IPS-NIHi11 (cell line): ENCODE measurements at regions not wholly inside any gene's neighbourhood (a gene's known extent, or its start where the extent isn't known, plus 50 kb on each side); places are given as distances from the start of the nearest gene placed in this dataset.

Source experiments
- DNase-seq: peaks from one replicate; pipeline ENCODE4 v3.0.0; 2012; ENCODE audit warnings: mixed read lengths, low spot score

DNA sequence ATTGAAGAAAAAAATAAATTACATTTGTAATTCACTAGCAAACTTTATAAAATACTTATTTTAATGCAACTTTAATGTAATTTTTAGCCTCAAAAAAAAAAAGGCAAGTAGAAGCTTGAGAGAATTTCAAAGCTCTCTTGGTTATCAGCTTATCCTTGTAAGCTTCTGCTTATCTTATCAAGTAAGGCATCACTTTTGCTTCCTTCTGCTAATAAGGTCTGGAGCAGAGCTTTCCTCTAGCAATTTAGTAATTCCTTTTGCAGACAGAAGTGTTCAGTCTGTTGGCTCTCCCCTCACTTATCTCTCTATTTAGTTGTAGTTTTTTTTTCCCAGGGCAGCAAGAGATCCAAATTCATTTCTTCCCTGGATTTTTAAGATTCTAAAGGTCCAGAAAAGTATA, 525.0 kb downstream of the ISL1 start:
- DNase-seq = no peak

DNA sequence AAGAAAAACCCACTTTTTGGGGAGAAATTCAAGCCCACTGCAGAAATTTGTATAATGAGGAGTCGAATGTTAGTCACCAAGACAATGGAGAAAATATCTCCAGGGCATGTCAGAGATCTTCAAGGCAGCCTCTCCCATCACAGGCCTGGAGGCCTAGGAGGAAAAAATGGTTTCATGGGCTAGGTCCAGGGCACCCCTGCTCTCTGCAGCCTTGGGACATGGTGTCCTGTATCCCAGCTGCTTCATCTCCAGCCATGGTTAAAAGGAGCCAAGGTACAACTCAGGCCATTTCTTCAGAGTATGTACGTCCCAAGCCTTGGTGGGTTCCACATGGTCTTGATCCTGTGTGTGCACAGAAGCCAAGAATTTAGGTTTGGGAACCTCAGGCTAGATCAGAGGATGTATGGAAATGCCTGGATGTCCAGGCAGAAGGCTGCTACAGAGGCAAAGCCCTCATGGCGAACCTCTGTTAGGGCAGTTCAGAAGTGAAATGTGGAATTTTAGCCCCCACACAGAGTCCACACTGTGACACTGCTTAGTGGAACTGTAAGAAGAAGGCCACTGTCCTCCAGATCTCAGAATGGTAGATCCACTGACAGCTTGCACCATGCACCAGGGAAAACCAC, 561.4 kb downstream of the ISL1 start:
- no peak for DNase-seq

DNA sequence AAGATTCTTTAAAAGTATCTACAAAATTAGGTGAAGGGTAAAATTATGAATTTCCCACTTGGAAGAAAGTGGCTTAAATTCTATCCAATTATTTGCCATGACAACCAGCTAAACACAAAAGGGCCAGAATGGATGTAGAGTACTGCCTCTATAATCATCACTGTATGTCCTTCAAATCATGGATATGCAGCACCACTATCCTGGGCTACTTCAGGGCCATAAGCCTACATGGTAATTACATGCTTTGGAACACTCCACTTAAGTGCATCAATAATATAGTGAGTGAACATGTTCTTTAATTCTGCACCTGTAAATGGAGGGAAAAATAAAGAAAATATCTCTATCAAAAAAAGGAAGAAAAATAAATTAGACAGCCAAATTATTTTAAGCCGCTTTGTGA, 575.2 kb downstream of the ISL1 start:
- no peak for DNase-seq

DNA sequence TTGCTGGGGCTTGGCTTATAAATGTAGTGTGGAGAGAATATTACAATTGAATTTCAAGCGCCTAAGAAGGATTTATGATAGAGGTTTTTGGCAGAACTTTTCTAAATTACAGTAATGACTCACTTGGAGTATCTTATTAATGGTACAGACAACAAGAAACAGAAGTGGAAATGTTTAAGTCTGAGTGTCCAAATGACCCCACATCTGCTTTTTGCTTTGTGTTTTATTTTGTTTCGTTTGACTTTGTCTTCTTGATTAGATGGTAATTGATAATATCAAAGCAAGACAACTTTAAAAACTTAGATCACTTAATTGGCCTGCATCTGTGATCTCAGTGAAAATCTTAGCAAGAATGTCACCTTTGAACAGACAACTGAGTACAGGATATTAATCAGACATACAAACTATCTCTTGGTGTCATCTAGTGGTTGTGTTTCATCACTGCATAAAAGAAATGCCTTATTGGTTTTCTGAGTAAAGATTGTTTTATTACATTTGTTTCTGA, 577.4 kb downstream of the ISL1 start:
- DNase-seq = no peak

DNA sequence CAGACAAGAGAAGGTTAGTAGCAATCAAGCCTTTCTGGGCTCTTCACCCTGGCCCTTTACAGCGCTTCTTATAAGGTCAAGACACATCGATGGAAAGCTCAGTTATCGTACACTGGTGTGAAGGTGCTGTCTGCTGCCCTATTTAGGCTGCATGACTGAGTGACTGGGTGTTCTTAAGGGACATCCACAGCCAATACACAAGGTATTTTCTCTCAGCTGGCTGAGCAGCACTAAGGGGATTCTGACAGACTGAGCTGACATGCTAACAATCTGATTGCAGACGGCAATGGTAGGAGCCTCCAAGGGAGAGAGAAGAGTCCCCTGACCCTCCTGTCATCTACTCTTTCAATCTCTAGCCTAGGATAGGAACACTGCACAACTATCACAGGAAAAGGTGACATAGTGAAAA, 577.9 kb downstream of the ISL1 start:
- no peak for DNase-seq

DNA sequence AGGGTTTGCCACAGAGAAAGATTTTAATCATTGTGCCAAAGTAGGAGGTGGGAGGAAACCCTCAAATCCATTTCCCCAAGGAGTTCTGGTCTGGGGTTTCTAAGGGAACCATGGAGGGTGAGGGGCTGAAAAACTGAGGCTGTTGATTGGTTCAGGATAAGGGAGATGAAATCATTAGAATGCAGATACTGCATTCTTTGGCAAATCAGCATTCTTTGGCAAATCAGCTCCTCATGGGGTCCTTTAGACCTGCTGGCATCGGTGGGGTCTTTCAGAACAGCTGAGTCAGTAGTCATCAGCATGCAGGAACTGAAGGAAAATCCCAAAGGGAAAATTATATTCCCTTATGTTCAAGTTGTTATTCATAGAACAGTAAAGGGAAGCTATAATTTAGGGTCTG, 585.5 kb downstream of the ISL1 start:
- peak; percentile 11 for DNase-seq

DNA sequence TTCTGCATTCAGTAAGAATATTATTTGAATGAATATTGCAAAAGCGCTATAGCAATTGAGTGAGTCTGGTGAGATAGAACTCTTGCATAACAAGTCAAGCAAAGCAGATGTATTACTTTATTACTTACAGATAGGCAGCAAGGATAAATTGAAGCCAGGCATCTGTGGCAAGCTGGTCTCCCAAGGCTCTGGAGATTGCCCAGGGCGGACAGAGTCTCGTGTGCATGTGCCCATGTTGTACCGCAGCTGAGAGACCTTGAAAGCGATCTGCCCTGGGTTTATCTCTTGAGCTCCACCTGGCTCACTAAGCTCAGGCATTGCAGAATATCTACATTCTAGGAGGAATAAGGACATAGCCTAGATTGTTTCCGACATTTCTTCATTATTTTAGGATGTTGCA, 591.6 kb downstream of the ISL1 start:
- no peak for DNase-seq

DNA sequence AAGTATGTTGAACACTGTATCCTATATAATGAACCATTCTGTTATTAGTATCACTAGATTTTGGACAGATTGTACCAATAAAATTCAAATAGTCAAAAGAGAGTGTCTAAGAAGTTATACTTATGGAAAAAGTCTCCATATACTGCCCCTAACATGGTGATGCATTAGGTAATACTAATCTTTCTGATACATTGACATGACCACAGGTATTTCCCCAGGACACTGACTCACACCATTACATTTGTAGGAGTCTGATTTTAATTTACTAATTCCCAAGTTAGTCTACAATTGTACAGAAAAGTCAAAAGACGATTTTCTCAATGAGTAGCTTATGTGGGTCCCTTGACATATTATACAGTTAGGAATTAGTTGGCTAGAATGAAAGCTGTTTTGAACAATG, 593.8 kb downstream of the ISL1 start:
- DNase-seq = no peak

DNA sequence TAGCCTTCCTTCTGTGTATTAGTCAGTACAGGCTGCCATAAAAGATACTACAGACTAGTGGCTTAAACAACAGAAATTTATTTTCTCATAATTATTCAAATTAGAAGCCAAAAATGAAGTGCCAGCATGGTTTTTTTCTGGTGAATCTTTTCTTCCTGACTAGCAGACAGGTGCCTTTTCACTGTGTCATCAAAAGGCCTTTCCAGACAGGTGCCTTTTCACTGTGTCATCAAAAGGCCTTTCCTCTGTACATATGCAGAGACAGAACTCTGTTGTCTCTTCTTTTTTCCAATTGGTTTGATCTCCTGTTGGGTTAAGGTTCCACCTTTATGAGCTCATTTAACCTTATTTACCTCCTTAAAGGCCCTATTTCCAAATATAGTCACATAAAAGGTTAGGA, 599.9 kb downstream of the ISL1 start:
- DNase-seq = no peak

DNA sequence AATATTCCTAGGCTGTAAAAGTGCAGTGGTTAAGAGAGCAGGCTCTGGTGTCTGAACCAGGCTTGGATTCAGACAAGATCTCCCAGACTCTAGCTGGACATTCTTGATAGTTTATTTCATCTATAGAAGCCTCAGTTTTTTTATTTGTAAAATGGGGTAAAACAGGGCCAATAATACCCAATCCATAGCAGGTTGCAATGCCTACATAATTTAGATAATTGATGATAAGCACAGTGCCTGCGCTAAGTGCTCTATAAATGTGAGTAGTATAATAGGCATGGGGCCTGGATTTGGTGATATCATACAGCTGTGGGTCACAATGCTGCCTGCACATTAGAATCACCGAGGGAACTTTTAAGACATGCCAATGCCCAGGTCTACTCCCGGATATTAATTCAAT, 603.5 kb downstream of the ISL1 start:
- DNase-seq = no peak

DNA sequence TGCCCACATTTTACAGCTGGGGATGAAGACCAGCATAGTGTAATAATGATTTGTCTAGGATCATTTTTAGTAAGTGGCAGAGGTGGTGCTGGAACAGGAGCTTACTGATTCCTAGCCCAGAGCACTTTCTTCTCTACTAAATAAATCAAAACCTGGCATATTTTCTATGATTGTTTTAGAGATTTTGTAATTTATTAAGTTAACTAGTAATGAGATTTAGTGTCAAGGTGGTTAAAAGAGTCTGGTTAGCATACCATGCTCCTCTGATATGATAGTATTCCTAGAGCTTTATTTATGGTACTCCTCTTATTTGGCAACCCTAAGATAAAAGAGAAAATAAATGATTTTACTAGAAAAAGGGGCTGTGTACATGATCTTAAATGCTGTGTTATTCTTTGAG, 604.0 kb downstream of the ISL1 start:
- DNase-seq = no peak

DNA sequence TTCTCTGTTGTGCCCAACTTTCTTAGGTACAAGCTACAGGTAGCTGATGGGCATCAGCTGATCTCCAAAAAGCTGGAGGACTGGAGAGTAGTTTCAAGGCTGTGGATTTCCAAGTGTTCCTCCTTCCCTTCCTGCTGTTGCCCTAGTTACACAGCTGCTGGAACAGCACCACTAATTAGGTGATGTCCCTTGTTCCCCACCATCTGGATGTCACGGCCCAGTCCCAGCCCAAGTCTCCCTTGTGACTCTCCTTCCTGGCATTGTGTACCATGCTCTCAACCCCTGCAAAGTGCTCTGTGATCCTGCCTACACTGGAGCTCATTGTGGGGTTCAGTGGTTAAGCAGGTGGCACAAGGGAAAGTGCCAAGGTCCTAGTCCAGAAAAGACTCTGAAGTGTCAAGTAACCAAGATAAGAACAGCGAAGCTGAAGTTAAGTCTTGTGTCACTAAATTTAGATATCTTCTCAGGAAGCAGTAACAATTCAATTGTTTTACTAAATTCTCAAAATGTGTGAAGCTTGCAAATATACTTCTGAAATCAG, 604.5 kb downstream of the ISL1 start:
- DNase-seq = no peak

DNA sequence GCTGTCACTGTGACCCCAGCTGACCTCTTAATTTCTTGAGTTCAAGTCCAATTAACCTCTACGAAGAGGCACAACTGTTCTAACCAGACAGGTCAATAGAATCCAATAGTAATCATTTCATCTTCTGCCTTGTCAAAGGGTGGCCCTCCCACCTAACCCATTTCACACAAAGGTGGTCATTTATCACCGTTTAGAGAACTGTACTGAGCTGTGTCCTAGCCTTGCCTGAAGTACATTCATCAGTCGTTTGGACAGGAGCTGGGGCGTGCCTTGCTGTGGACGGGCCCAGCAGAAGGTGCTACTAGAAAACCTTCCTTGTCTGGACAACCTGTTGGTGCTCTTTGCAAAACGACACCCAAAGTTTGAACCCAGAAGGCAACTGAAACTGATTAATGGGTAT, 605.4 kb downstream of the ISL1 start:
- DNase-seq = no peak

DNA sequence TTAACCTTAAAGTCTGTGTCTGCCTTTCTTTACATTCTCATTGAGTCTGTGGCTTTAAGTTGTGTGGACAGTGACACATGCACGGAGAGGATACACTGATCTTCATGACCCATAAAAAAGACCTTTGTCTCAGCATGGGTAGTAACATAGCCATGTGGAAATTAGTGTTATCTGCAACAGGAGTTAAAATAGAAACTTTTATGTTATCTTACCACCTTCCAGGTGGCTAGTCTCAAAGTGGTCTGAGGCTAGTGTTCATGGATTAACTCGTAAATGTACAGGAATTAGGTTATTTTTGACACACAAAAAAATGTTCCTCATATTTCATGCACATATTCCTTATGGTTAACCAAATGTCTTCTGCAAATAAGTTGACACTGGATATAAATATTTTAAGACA, 607.0 kb downstream of the ISL1 start:
- DNase-seq = no peak

DNA sequence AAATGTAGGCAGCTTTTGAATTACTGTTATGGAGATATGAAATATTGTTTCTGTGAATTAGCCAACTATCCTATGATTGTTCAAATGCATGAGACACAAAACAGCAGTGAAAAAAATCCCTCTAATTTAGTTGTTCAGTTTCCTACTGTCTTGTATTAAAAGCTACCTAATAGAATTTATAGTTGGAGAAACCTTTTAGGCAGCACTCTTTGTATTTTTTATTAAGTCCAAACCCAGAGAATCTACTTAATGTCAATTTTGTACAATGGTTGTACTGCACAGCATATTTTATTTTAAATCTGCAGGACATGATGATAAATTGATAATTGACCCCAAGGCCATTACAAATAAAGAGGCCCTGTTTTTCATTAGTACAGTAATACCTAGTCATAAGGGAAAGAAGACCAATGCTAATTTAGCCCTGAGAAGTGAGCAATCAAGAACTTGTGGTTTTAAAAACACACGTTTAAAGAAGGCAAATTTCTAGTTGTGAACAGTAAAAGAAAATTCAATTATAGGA, 607.5 kb downstream of the ISL1 start:
- DNase-seq = no peak

DNA sequence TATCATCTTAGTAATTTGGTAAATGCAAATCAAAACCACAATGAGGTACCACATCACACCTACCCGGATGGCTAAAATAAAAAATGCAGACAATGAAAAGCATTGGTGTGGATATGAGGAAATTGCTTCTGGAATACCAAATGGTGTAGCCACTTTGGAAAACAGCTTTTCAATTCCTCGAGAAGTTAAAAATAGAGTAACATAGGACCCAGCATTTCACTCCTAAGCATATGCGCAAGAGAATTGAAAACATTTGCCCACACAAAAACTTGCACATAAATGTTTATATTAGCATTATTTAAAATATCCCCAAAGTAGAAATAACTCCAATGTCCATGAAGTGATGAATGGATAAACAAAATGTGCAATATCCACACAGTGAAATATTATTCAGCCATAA, 608.7 kb downstream of the ISL1 start:
- DNase-seq = no peak

DNA sequence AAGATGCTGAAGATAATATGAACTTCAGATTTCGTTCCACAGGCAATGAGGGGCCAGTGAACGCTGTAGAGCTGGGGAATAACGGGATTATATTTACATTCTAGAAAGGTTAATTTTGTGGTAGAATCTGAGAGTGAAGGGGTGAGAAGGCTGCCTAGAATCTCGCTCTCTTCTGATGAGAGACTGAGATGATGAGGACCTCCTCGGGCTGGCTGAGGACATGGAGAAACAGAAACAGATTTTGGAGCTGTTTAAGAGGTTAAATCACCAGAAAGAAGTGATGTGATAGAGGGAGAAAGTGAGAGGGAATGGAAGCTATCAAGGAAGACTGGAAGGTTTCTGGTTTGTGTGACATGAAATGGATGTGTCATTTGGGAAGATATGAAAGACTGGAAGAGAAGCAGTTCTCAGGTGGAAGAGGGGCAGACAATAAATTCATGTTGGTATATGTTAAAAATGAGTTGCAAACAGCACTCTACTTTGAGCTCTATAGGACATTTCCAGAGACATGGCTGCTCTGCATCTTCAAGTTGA, 612.6 kb downstream of the ISL1 start:
- no peak for DNase-seq

DNA sequence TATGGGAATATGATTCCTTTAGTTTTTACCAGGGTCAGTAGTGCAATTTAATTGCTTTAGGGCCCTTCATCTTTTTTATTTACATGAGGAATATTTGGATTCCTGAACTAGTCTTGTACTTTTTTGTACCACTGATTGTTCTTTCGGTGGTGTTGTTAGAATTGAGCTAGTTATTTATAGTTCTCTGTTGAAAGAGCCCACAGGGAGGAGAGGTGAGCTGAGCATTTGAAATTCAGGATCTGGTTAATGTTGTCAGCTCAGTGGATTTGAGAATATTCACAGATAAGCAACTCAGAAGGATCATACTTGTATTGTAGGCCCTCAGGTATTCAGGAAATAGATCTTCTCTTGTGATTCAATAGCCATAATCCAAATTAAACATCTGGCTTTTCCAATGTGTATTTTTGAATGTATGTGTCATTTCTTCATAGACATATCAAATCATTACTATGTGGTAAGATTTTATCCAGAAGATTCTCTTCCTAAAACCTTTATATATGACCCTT, 613.2 kb downstream of the ISL1 start:
- no peak for DNase-seq

DNA sequence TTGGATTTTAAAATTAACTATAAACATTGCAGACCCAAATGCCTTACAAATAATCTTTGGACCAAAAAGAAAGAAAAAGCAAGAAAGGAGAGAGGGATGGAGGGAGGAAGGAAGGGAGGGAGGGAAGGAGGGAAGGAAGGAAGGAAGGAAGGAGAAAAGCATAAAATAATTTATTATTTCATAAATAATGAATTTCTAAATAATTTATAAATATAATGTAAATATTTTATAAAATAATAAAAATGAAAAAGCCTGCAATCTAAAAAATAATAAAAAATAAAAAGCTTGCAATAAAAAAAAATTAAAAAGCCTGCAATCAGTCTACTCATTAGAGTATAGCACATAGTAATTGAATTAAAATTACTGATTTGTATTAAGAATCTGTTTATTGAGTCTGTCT, 614.3 kb downstream of the ISL1 start:
- DNase-seq = no peak

DNA sequence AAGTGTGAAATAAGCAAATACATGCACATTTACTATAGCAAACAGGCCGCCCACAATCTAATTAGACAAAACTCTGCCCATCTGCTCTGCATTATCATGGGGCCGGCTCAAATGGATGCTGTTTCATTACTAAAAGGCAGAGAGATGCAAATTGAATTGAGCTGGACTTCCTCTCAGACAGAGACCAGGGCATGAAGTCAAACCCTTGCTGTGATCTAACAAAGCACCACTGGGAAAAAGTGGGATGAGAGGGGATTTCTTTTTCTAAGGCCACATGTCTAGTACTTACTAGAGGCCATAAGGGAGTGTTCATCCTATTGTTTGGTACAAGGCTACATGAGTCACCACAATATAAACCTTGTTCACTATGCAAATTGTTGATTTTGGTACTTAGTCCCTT, 614.7 kb downstream of the ISL1 start:
- DNase-seq = no peak

DNA sequence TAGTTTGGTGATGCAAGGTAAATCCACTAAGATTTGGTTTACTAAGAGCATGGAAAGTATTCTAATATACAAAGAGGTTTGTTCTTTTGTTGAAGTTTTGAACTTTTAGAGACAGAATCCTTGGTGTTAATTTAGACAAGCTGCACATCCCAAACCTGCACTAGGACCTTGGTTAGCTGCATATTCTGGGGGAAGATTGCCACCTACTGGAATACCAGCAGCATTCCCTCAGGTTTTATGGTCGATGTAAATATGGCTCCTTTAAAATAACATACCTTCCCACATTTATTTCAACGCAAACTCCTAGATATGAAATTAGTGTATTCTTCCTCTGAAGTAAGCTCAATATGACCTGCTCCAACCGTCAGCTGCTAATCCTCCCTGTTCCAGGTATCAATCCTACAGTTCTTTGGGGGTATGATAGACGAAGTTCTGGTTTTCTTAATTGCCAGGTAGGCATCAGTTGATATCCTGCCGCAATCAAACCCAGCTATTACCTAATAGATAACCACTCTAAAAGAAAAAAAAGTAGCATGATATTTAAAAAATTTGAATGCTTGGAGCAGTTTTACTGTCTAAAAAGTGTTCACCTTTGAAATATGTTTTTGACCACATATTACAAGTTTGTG, 624.1 kb downstream of the ISL1 start:
- peak; percentile 60 for DNase-seq

DNA sequence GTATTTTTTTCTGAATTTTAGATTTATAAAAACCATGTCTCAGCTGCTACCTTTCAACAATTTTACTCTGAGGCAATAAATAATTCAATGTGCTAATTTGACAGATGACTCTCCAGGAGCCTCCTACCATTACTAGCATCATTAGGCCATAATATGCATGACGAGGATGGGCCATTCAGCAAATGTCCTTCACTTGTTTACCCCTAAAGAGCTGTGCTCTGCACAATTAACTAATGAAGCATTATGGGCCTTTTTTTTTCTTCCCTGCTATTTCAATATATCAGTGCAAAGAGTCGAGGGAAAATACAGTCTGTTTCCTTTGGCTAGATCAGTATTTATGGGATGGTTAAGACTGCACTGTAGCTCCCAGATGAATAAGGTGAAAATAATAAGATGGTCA, 627.2 kb downstream of the ISL1 start:
- no peak for DNase-seq

DNA sequence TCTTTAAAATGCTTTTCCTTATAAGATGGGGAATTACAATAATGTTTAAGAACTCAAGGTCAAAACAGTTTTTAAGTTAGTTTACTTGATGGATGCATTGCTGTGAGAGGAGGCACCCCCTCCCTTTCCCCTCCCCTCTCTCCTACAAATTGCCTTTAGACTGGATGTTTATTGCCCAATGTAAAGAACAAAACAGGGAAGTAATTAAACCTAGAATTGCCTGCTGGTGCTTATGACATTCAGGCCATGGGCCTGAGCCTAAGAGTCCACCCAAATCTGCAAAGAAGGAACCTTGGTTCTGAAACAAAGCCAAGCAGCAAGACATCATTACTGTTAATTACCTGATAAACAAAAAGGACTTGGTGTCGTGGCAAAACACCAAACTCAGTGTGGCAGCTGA, 630.3 kb downstream of the ISL1 start:
- DNase-seq = no peak
